GM18909 (cell line): ENCODE measurements at regions not wholly inside any gene's neighbourhood (a gene's known extent, or its start where the extent isn't known, plus 50 kb on each side); places are given as distances from the start of the nearest gene placed in this dataset.
"Not testable (repeated sequence)": the region's sequence is repeated elsewhere in the genome, so short reads cannot be mapped to it uniquely, and the experiment has no call there.

Experiments used
- ATAC-seq: cut with Tn5 transposase; IDR thresholded peaks from one replicate; pipeline ENCODE4 v1.9.1; 2021; ENCODE audit warnings: mild to moderate bottlenecking; ENCODE audit not compliant: unreplicated experiment, poor library complexity

DNA sequence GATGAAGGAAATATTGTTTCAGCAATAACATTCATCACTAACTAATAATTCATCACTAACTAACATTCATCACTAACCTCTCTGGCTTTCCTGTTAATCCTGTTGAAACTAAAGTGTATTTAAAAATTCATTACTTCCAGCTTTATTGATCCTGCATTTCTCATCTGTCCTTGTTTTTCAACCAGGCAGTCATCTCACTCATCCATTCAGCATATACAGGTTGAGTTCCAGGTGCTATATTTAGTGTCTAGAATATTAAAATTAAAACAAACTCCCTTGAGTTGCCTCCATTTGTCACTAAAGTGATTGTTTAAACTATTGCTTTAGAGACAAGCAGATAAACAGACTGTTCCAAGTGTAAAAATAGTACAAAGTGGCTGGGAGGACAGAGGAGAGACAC, 58.1 kb downstream of the ATXN7L3B start:
- no peak for ATAC-seq

- no peak for ATAC-seq
Observed at GRCh38 chr12:74598819-74599218, 61.2 kb downstream of the ATXN7L3B start.

DNA sequence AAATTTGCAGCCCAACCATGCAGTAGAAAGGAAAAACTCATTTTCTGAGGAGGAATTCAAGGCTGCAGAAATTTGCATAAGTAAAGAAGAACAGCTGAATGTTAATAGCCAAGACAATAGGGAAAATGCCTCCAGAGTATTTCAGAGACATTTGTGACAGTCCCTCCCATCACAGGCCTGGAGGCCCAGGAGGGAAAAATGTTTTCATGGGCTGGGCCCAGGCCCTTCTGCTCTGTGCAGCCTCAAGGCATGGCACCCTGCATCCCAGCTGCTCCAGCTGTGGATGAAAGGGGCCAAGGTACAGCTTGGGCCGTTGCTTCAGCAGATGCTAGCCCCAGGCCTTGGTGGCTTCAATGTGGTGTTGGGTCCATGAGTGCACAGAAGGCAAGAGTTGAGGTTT, 62.3 kb downstream of the ATXN7L3B start:
- ATAC-seq: no peak

DNA sequence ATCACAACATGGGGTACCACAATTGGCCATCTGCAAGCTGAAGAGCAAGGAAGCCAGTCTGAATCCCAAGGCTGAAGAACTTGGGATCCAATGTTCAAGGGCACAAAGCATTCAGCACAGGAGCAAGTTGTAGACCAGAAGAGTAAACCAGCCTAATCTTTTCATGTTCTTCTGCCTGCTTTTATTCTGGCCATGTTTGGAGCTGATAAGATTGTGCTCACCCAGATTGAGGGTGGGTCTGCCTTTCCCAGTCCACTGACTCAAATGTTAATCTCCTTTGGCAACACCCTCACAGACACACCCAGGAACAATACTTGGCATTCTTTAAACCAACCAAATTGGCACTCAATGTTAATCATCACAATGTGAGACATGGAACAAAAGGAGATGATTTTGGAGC, 63.2 kb downstream of the ATXN7L3B start:
- not testable (repeated sequence) for ATAC-seq

- ATAC-seq: no peak
Observed at GRCh38 chr12:74602881-74603672, 65.4 kb downstream of the ATXN7L3B start.

DNA sequence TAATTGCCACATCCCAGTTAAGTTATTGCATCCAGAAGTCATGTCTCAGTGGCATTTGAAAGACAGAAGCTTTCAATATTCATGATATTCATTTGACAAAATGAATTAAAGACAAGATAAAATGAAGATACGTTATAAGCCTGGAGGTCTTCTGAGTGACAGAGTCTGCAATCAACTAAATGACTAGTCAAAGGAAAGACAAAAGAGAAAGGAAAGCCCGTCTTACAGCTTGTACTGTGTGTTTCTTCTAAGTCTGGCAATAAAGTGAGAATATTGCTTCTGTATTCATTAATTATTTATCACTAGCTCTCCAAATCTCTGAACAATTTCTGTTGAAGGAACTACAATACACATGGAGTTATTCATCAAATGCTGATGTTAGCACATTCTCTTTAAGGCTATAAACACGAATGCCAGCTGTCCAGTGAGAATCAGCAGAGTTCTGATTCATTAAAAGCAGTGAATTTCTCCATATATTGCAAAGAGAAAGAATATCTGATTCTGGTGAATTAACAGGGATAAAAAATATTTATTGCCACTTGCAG, 70.7 kb downstream of the ATXN7L3B start:
- ATAC-seq: no peak

DNA sequence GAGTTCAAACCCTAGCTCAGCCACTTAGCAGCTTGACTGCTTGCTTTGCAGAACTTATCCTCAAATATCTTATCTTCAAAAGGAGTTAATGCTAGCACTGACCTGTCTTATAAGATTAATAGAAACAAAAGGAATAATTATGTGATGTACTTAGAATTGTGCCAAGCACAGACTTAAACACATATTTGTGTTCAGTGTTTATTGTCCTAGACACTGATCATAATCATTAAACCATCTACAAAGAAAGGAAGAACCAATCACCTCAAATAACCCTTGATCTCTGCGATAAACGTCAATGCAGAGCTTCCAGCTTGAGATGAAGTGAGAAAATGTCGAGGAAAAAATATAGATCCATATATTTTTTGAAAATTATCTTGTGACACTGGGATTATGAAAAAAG, 73.1 kb downstream of the ATXN7L3B start:
- no peak for ATAC-seq

- no peak for ATAC-seq
Observed at GRCh38 chr12:74614426-74614825, 76.8 kb downstream of the ATXN7L3B start.

DNA sequence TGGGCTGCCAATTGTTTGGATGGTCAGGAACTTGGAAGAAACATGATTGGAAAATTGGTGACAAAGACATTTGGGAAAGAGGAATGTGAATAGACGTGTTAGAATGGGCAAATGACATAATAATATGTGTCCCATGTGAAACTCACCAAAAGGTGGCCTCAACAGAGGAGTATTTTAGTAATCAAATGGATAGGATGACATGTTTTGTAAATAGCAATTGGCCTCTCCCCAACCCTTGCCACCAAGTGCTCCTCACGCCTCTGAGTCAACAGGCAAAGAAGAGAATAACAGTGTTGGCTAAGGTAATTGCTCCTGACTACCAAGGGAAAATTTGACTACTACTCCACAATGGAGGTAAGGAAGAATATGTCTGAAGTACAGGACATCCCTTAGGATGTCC, 81.4 kb downstream of the ATXN7L3B start:
- ATAC-seq: no peak

- ATAC-seq: no peak
Observed at GRCh38 chr12:74619884-74620283, 82.2 kb downstream of the ATXN7L3B start.

DNA sequence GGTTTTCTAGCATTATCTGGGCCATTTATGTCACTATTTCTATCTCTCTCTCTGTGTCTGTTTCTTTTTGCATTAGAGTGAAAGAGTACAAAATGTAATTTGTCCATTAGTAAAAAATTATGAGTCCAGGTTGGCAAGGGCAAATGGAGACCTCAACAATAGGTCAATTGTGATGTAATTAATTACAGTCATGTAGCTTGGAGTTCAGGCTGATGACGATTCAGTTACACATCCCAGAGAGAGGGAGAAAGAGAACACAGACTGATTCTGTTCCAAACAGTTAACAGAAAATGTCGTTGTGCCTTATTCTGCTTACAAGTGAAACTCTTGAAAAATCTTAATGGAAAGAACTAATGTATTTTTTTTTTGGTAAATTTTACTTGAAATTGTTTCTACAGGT, 83.3 kb downstream of the ATXN7L3B start:
- no peak for ATAC-seq

GRCh38 chr12:74624201-74624600, 86.6 kb downstream of the ATXN7L3B start:
- ATAC-seq: no peak

DNA sequence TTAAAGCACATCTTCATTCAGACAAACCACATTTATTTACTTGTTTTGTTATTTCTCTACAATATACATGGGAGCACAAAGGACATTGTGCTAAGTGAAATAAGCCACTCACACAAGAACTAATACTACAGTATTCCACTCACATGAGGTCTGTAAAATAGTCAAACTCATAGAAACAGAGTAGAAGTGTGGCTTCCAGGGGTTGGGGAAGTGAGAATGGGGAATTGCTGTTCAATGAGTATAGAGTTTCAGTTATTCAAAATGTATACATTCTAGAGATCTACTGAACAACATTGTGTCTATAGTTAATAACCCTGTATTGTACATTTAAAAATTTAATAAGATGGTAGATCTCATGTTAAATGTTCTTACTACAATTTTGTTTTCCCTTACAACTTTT, 88.8 kb downstream of the ATXN7L3B start:
- ATAC-seq: peak; percentile 76

DNA sequence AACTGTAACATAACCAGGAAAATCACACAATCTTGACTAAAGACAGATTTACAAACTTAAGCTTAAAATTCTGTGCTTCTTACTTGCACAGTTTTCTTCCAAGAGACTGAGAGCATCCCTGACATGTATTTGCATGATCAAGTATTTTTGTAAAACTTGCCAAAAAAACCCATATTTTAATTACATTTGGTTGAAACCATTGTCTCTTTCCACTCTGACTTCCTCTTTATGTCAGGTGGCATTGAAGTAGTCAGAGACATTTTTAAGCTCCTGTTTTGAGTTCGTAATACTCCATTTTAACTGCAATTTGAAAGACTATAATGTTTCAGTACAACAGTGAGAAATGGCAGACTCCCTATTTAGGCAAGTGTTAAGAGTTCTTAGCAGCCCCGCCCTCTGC, 103.6 kb downstream of the ATXN7L3B start:
- no peak for ATAC-seq

- no peak for ATAC-seq
Observed at GRCh38 chr12:74641694-74642093, 104.1 kb downstream of the ATXN7L3B start.

DNA sequence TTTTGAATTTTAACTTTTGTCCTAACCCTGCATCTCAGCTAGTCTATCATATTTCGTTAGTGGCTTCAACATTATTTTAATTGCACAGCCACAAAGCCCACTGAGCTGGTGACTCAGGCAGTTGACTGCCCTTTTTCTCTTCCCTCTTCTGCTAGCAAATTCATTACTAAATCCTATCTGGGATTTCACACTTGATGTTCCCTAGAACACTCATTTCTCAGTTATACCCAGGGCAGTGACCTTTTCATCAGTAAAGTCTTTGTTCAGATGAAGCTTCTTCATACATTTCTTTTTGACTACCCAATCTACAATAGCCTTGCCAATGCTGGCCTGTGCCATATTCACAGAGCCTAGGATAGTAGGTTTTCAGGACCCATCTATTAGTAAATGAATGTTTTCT, 107.0 kb downstream of the ATXN7L3B start:
- no peak for ATAC-seq

GRCh38 chr12:74646831-74647230, 109.2 kb downstream of the ATXN7L3B start:
- ATAC-seq: no peak

DNA sequence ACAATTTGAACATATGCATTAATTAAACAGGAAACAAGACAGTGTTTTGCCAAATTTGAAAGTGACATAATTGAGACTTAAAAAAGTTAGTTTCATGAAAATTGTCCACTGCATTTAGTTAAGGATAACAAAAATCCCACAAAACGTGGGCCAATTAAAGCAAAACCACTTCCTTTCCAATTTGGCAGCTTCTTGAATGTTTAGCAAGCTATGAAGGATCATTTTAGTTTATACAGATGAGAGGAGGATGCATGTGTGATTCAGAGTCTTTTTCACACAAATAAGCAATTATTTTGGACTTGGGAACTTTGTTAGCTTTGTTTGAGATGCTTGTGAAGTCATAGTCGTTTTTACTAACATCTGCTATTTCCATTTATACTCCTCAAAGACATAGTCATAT, 109.6 kb downstream of the ATXN7L3B start:
- ATAC-seq: no peak

DNA sequence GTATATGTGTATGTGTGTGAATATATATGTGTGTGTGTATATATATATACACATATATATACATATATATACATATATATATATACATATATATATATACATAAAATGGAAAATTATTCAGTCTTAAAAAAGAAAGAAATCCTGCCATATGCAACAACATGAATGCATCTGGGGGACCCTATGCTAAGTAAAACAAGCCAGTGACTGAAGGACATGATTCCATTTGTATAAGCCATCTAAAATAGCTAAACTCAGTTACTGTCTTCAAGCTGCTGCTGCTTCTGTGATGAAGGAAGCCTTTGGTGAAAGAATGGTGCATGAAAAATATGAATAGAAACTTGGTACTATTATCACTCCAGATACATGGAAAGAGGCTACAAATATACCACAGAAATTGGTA, 118.6 kb downstream of the ATXN7L3B start:
- ATAC-seq: no peak

- no peak for ATAC-seq
Observed at GRCh38 chr12:74660442-74660841, 122.8 kb downstream of the ATXN7L3B start.

DNA sequence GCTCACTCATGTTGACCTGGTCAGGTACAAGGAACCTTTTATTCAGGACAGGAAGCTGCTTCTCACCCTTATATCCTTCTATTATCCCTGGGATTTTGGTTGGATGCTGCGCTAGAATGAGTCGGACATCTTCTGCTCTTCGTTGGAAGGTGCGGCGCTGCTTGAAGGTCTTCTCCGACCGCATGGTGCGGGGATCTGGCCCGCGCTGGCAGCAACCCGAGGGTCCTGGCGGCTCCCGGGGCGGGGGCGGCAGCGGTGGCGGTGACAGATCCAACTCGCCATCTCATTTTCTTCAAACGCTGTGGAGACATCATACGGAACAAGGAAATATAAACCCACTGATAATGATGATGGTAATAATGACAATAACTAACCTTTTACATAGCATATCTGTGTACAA, 126.3 kb downstream of the ATXN7L3B start:
- ATAC-seq: no peak

- no peak for ATAC-seq
Observed at GRCh38 chr12:74665690-74666089, 128.1 kb downstream of the ATXN7L3B start.
